ENCODE measurements at regions not wholly inside any gene's neighbourhood (a gene's known extent, or its start where the extent isn't known, plus 50 kb on each side); places are given as distances from the start of the nearest gene placed in this dataset.

DNA sequence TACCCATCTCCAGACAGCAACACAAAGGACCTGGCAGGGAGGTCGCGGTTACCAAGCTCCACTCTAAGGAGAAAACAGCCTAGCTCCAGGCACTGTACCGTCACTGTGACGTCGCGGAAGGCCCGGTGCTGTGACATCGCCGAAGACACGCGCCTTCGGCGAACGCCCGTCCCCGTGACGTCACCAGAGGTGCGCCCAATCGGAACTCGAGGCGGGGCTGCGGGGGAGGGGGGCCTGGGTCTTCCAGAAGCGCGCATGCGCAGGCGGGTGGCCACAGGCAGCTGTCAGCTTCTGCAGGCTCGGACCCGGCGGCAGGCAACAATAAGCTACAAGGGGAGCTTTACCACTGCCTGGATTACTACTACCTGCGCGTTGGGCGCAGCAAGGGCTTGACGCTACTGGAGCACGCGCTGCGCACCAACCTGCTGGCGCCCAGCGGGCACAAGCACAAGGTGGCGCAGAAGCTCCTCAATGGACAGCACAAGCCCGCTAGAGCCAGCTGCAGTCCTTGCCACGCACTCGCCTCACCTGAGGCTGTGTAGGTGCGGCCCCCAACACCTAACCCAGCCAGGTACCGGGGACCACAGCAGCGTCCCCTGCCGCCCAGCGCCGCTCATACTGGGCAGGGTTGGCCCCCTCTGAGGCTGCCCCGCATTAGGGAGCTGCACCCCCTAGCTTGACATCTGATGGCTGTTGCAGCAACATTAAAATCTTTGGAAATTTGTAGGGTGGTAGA is 208.4 kb downstream of the TPST1 start:
- TF ChIP-seq, protein P1, sequence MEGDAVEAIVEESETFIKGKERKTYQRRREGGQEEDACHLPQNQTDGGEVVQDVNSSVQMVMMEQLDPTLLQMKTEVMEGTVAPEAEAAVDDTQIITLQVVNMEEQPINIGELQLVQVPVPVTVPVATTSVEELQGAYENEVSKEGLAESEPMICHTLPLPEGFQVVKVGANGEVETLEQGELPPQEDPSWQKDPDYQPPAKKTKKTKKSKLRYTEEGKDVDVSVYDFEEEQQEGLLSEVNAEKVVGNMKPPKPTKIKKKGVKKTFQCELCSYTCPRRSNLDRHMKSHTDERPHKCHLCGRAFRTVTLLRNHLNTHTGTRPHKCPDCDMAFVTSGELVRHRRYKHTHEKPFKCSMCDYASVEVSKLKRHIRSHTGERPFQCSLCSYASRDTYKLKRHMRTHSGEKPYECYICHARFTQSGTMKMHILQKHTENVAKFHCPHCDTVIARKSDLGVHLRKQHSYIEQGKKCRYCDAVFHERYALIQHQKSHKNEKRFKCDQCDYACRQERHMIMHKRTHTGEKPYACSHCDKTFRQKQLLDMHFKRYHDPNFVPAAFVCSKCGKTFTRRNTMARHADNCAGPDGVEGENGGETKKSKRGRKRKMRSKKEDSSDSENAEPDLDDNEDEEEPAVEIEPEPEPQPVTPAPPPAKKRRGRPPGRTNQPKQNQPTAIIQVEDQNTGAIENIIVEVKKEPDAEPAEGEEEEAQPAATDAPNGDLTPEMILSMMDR (IDR thresholded peaks at IDR 0.05): peak; percentile 12 to 29
- Histone ChIP-seq H3K27me3 (no peaks in the 10 kb centered on the region), H3K4me1 (peaks cover 0 to 10% of the 10 kb centered on the region in 2 donors), H3K36me3 (peaks cover 0 to 1% of the 10 kb centered on the region in 2 donors), H3K4me3 (peak overlapping the region; percentile 50 to 51), H3K27ac (peak overlapping the region in 1 of 2 donors; percentile 68), H3K9me3 (no peaks in the 10 kb centered on the region)
- ATAC-seq: peak; percentile 90
- DNase-seq: peak; percentile 69 to 94 (median 88)
- intact Hi-C loops (cut with DNase I): no loop called here

DNA sequence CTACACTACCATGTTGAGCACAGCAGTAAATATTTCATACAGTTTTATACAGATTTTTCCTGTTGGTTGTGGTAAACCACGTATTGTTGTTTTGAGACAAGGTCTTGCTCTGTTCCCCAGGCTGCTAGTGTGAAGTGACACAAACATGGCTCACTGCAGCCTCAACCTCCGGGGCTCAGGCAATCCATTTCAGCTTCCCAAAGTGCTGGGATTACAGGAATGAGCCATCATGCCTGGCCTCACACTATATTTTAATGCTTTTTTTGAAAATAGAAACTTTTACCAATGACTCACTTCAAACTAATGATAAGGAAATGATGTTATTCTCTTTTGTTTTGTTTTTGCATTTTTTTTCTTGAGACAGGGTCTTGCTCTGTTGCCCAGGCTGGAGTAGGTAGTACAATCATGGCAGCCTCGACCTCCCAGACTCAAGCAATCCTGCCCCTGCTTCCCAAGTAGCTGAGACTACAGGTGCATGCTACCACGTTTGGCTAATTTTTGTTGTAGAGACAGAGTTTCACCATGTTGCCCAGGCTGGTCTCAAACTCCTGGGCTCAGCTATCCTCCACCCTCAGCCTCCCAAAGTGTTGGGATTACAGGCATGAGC is 210.6 kb downstream of the TPST1 start:
- H3K4me1 ChIP-seq: peaks cover 0 to 10% of the 10 kb centered on the region in 2 donors
- intact Hi-C loops (cut with DNase I): no loop called here
- H3K27me3 ChIP-seq: no peaks in the 10 kb centered on the region
- TF ChIP-seq, protein P1 (IDR thresholded peaks at IDR 0.05): no peak
- H3K9me3 ChIP-seq: no peaks in the 10 kb centered on the region
- DNase-seq (no peak), ATAC-seq (no peak)
- H3K27ac ChIP-seq: no peak overlapping the region
- H3K36me3 ChIP-seq: no peaks in the 10 kb centered on the region
- H3K4me3 ChIP-seq: no peak overlapping the region

DNA sequence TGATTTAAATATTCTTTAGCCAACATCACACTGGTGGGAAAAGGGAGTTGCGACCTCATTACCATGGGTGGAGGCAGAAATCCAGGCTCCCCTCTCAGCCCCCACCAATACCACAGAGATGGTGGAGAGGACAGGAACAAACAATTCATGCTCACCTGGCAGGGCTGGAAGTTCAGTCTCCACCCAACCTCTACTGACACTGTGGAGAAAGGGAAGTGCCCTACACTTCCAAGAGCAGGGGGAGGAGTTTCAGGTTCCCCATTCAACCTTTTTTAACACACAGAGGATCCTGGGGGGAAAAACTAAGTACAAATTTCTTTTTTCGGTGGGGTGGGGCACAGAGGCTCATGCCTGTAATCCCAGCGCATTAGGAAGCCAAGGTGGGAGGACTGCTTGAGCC is 210.1 kb upstream of the KCTD7 start:
- DNase-seq: no peak
- H3K36me3 ChIP-seq: no peaks in the 10 kb centered on the region
- no peaks in the 10 kb centered on the region for H3K27me3 ChIP-seq
- TF ChIP-seq, protein P1 (IDR thresholded peaks at IDR 0.05): no peak
- ATAC-seq: peak; percentile 69
- H3K4me3 ChIP-seq: no peak overlapping the region
- H3K4me1 ChIP-seq: peaks cover 0 to 10% of the 10 kb centered on the region in 2 donors
- H3K9me3 ChIP-seq: no peaks in the 10 kb centered on the region
- H3K27ac ChIP-seq: no peak overlapping the region
- intact Hi-C loops (cut with DNase I): no loop called here

DNA sequence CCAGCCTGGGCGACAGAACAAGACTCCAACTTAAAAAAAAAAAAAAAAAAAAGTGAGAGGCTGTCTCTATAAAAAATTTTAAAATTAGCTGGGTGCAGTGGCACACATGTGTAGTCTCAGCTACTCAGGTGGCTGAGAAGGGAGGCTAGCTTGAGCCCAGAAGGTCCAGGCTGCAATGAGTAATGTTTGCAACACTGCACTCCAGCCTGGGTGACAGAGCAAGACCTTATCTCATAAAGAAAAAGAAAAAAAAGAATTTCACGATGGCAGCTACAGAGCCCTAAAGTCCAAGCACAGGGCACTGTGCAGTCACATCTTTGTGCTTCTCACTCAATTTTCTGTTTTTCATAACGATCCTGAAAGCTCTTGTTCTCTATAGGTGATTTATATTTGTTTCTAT is 209.5 kb upstream of the KCTD7 start:
- no peak for ATAC-seq
- intact Hi-C loops (cut with DNase I): no loop called here

More for the DNA sequence above, 209.5 kb upstream of the KCTD7 start:
- DNase-seq: no peak
- Histone ChIP-seq H3K4me1 (peaks cover 0 to 4% of the 10 kb centered on the region in 2 donors), H3K36me3 (no peaks in the 10 kb centered on the region), H3K27ac (no peak overlapping the region), H3K4me3 (no peak overlapping the region), H3K27me3 (no peaks in the 10 kb centered on the region), H3K9me3 (no peaks in the 10 kb centered on the region)
- TF ChIP-seq, protein P1 (IDR thresholded peaks at IDR 0.05): no peak

All from left lung (tissue), 4 donors.